ENCODE measurements at regions not wholly inside any gene's neighbourhood (a gene's known extent, or its start where the extent isn't known, plus 50 kb on each side); places are given as distances from the start of the nearest gene placed in this dataset.

DNA sequence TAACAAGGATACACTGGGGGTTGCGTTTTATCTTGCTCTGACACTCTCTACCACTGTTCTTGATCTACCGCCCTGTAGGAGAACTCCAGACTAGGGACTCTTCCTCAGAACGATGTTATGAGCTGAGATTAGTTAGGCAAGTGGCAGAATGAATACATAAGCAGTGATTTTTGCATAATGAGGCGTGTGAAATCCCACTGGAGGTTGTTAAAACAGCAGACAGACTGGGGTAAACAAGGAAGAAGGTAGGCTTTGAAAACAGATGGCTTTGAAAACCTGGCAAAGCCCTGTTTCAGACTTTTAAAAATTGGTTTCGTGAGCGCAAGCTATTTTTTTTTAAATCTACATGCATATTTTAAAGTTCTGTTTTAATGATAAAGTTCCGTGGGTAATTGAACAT, 785.2 kb downstream of the TYW1 start:
- Mint-ChIP-seq H3K27ac (no peak overlapping the region), H3K36me3 (peaks cover 0 to 3% (median 0%) of the 10 kb centered on the region in 3 donors), H3K27me3 (ENCODE audit: low read depth in 3 of 3) (no peaks in the 10 kb centered on the region), H3K4me1 (no peaks in the 10 kb centered on the region), H3K4me3 (no peak overlapping the region), H3K9me3 (peaks cover 3 to 21% (median 6%) of the 10 kb centered on the region in 6 donors)
- DNase-seq, result no peak

- H3K27ac Mint-ChIP-seq, result no peak overlapping the region
These were observed 789.4 kb downstream of the TYW1 start for GRCh38 chr7:67786021-67786420.

GRCh38 chr7:67788669-67789068, 792.0 kb downstream of the TYW1 start:
- H3K9me3 Mint-ChIP-seq, result peaks cover 14 to 36% (median 19%) of the 10 kb centered on the region in 6 donors
- no peak for DNase-seq

More at GRCh38 chr7:67786021-67786420, 789.4 kb downstream of the TYW1 start:
- DNase-seq, result no peak
- Mint-ChIP-seq H3K9me3 (peaks cover 6 to 24% (median 11%) of the 10 kb centered on the region in 6 donors), H3K4me3 (no peak overlapping the region), H3K36me3 (peaks cover 0 to 3% (median 0%) of the 10 kb centered on the region in 3 donors), H3K4me1 (no peaks in the 10 kb centered on the region), H3K27me3 (ENCODE audit: low read depth in 3 of 3) (peaks cover 0 to 3% (median 0%) of the 10 kb centered on the region in 3 donors)

DNA sequence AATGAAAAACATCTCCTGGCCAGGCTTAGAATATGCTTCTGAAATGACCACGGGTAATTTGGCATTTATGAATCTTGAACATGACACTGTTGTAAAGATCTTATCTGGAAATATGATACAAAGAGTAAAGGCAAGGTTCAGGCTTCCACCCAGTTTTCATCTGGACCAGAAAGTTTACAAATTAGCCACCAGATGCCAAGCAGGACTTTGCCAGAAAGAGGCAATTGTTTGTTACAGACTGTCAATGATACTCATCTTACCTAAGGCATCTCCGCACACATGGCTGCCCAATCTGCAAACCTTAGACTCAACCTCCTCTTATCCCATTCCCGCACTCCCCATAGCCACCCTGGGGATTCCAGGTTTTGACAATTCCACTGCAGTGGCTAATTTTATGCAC, 795.3 kb downstream of the TYW1 start:
- H3K4me1 Mint-ChIP-seq, result no peaks in the 10 kb centered on the region
- H3K27ac Mint-ChIP-seq, result no peak overlapping the region
- H3K4me3 Mint-ChIP-seq, result no peak overlapping the region
- no peak for DNase-seq
- H3K9me3 Mint-ChIP-seq, result peaks cover 14 to 44% (median 19%) of the 10 kb centered on the region in 6 donors
- peaks cover 0 to 3% (median 0%) of the 10 kb centered on the region in 3 donors for H3K27me3 Mint-ChIP-seq (ENCODE audit: low read depth in 3 of 3)
- H3K36me3 Mint-ChIP-seq, result peaks cover 0 to 5% (median 0%) of the 10 kb centered on the region in 3 donors

More at GRCh38 chr7:67788669-67789068, 792.0 kb downstream of the TYW1 start:
- H3K27me3 Mint-ChIP-seq (ENCODE audit: low read depth in 3 of 3), result peaks cover 0 to 3% (median 0%) of the 10 kb centered on the region in 3 donors
- H3K4me3 Mint-ChIP-seq, result no peak overlapping the region
- no peaks in the 10 kb centered on the region for H3K4me1 Mint-ChIP-seq
- peaks cover 0 to 5% (median 0%) of the 10 kb centered on the region in 3 donors for H3K36me3 Mint-ChIP-seq
- H3K27ac Mint-ChIP-seq, result no peak overlapping the region

- Mint-ChIP-seq H3K36me3 (peaks cover 0 to 5% (median 1%) of the 10 kb centered on the region in 3 donors), H3K27me3 (ENCODE audit: low read depth in 3 of 3) (peaks cover 0 to 2% (median 0%) of the 10 kb centered on the region in 3 donors), H3K27ac (no peak overlapping the region), H3K4me1 (no peaks in the 10 kb centered on the region), H3K9me3 (peaks cover 10 to 47% (median 14%) of the 10 kb centered on the region in 6 donors), H3K4me3 (no peak overlapping the region)
- no peak for DNase-seq
These were observed 797.9 kb downstream of the TYW1 start for GRCh38 chr7:67794544-67794943.

- peaks cover 3 to 34% (median 13%) of the 10 kb centered on the region in 6 donors for H3K9me3 Mint-ChIP-seq
- no peak for DNase-seq
- no peak overlapping the region for H3K27ac Mint-ChIP-seq
- H3K4me1 Mint-ChIP-seq, result no peaks in the 10 kb centered on the region
- H3K36me3 Mint-ChIP-seq, result peaks cover 0 to 3% (median 0%) of the 10 kb centered on the region in 3 donors
- peaks cover 0 to 3% (median 0%) of the 10 kb centered on the region in 3 donors for H3K27me3 Mint-ChIP-seq (ENCODE audit: low read depth in 3 of 3)
- H3K4me3 Mint-ChIP-seq, result no peak overlapping the region
These were observed 807.2 kb downstream of the TYW1 start for GRCh38 chr7:67803789-67804188.

GRCh38 chr7:67805921-67806471, 809.4 kb downstream of the TYW1 start:
- no peaks in the 10 kb centered on the region for H3K36me3 Mint-ChIP-seq
- DNase-seq, result no peak
- H3K27me3 Mint-ChIP-seq (ENCODE audit: low read depth in 3 of 3), result peaks cover 0 to 3% (median 0%) of the 10 kb centered on the region in 3 donors
- H3K4me1 Mint-ChIP-seq, result no peaks in the 10 kb centered on the region
- H3K27ac Mint-ChIP-seq, result no peak overlapping the region
- H3K4me3 Mint-ChIP-seq, result no peak overlapping the region
- H3K9me3 Mint-ChIP-seq, result peaks cover 2 to 21% (median 9%) of the 10 kb centered on the region in 6 donors

GRCh38 chr7:67807826-67808225, 811.2 kb downstream of the TYW1 start:
- H3K9me3 Mint-ChIP-seq, result peaks cover 2 to 26% (median 7%) of the 10 kb centered on the region in 6 donors
- DNase-seq, result no peak
- no peak overlapping the region for H3K27ac Mint-ChIP-seq
- H3K27me3 Mint-ChIP-seq (ENCODE audit: low read depth in 3 of 3), result peaks cover 0 to 4% (median 4%) of the 10 kb centered on the region in 3 donors
- no peaks in the 10 kb centered on the region for H3K4me1 Mint-ChIP-seq
- no peak overlapping the region for H3K4me3 Mint-ChIP-seq
- no peaks in the 10 kb centered on the region for H3K36me3 Mint-ChIP-seq

- Mint-ChIP-seq H3K36me3 (no peaks in the 10 kb centered on the region), H3K4me3 (no peak overlapping the region)
These were observed 813.0 kb downstream of the TYW1 start for GRCh38 chr7:67809586-67809985.

GRCh38 chr7:67813621-67814292, 817.1 kb downstream of the TYW1 start:
- Mint-ChIP-seq H3K9me3 (peaks cover 3 to 38% (median 15%) of the 10 kb centered on the region in 6 donors), H3K27me3 (ENCODE audit: low read depth in 3 of 3) (peaks cover 0 to 4% (median 2%) of the 10 kb centered on the region in 3 donors), H3K27ac (no peak overlapping the region), H3K36me3 (peaks cover 0 to 3% (median 0%) of the 10 kb centered on the region in 3 donors), H3K4me3 (no peak overlapping the region), H3K4me1 (no peaks in the 10 kb centered on the region)
- no peak for DNase-seq

More at GRCh38 chr7:67809586-67809985, 813.0 kb downstream of the TYW1 start:
- no peaks in the 10 kb centered on the region for H3K4me1 Mint-ChIP-seq
- H3K27me3 Mint-ChIP-seq (ENCODE audit: low read depth in 3 of 3), result peaks cover 0 to 4% (median 2%) of the 10 kb centered on the region in 3 donors
- DNase-seq, result no peak
- peaks cover 0 to 28% (median 7%) of the 10 kb centered on the region in 6 donors for H3K9me3 Mint-ChIP-seq
- no peak overlapping the region for H3K27ac Mint-ChIP-seq

DNA sequence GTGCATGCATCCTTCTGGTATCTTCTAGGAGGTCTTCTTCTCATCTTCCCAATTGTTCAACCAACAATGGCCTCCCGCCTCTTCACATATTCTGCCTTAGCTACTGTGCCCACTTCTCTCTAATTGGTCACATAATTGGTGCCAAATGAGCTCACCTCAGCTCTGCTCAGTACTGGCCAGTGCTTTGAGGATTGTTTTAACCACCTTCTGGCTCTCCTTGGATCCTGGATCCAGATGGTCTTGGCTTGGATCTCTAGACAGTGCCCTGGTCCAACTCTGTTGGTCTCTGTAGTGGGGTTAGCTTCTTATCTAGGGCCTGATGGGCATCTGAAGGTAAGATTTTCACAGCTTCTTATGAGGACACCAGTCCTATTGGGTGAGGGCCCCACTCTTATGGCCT, 820.8 kb downstream of the TYW1 start:
- Mint-ChIP-seq H3K27me3 (ENCODE audit: low read depth in 3 of 3) (peaks cover 0 to 7% (median under 1%) of the 10 kb centered on the region in 3 donors), H3K4me3 (no peak overlapping the region), H3K9me3 (peaks cover 6 to 40% (median 27%) of the 10 kb centered on the region in 6 donors)

DNA sequence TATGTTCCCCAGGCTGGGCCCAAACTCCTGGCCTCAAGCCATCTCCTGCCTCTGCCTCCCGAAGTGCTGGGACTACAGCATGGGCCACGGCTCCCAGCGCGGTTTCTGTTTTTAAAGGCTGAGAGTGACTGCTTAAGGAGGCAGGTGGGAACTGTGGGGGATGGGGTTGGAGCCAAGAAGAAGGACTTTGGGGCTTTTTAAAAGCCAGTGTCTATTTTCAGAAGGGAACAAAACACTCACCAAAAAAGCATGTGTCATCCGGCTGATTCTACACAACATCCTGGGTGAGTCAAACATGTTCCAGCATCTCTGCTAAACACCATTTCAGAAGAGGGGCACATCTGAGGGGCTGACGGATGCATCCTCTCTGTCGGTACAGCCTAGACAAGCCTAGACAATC, 824.5 kb downstream of the TYW1 start:
- DNase-seq, result no peak
- Mint-ChIP-seq H3K27me3 (ENCODE audit: low read depth in 3 of 3) (peaks cover 0 to 5% (median 0%) of the 10 kb centered on the region in 3 donors), H3K4me1 (no peaks in the 10 kb centered on the region), H3K36me3 (peaks cover 0 to 3% (median 0%) of the 10 kb centered on the region in 3 donors), H3K4me3 (no peak overlapping the region), H3K27ac (no peak overlapping the region), H3K9me3 (peaks cover 6 to 34% (median 22%) of the 10 kb centered on the region in 6 donors)

More for the DNA sequence above, 820.8 kb downstream of the TYW1 start:
- Mint-ChIP-seq H3K27ac (no peak overlapping the region), H3K4me1 (no peaks in the 10 kb centered on the region), H3K36me3 (peaks cover 0 to 3% (median 0%) of the 10 kb centered on the region in 3 donors)
- DNase-seq, result no peak

GRCh38 chr7:67823345-67823744, 826.7 kb downstream of the TYW1 start:
- no peaks in the 10 kb centered on the region for H3K36me3 Mint-ChIP-seq
- H3K9me3 Mint-ChIP-seq, result peaks cover 6 to 25% (median 24%) of the 10 kb centered on the region in 6 donors
- no peak for DNase-seq
- no peak overlapping the region for H3K4me3 Mint-ChIP-seq
- no peak overlapping the region for H3K27ac Mint-ChIP-seq
- peaks cover 0 to 5% (median 0%) of the 10 kb centered on the region in 3 donors for H3K27me3 Mint-ChIP-seq (ENCODE audit: low read depth in 3 of 3)
- no peaks in the 10 kb centered on the region for H3K4me1 Mint-ChIP-seq

DNA sequence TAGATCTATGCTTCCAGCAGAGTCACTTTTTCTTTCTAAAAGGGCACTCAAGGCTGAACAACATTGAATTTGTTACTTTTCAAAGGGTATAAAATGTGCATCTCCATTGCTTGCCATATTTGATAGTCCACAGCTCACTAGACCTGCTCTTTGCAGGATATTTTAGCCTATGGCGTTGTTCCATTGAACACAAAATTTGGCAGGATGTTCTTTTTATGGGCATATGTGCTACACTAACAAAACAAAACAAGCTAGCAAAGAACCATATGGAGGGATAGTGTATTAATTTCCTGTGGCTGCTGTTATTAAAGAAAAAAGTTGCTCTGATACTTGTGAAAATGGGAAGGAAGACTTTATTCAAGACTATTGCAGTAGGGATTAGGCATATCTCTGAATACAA, 828.7 kb downstream of the TYW1 start:
- DNase-seq, result no peak
- H3K27me3 Mint-ChIP-seq (ENCODE audit: low read depth in 3 of 3), result no peaks in the 10 kb centered on the region
- H3K36me3 Mint-ChIP-seq, result no peaks in the 10 kb centered on the region
- no peaks in the 10 kb centered on the region for H3K4me1 Mint-ChIP-seq
- no peak overlapping the region for H3K27ac Mint-ChIP-seq
- H3K4me3 Mint-ChIP-seq, result no peak overlapping the region
- peaks cover 3 to 17% (median 11%) of the 10 kb centered on the region in 6 donors for H3K9me3 Mint-ChIP-seq

All from immature natural killer cell (primary cell).